Esophagus (tissue), 2 donors: ENCODE measurements at regions not wholly inside any gene's neighbourhood (a gene's known extent, or its start where the extent isn't known, plus 50 kb on each side); places are given as distances from the start of the nearest gene placed in this dataset.
"Not testable (repeated sequence)": the region's sequence is repeated elsewhere in the genome, so short reads cannot be mapped to it uniquely, and the experiment has no call there.

Source experiments
- H3K27ac ChIP-seq, 2 donors: one replicate each; pipeline ENCODE4 v1.5.1; 2013; ENCODE audit warnings: low read depth in 2 of 2, mild to moderate bottlenecking in 2 of 2, inconsistent platforms in 1 of 2, low read length in 1 of 2, moderate library complexity in 1 of 2
- H3K27me3 ChIP-seq, 2 donors: one replicate each; pipeline ENCODE4 v1.6.1; 2013; ENCODE audit warnings: low read length in 2 of 2, control low read depth in 1 of 2, mild to moderate bottlenecking in 1 of 2; ENCODE audit not compliant: insufficient read depth in 2 of 2, control insufficient read depth in 1 of 2
- H3K36me3 ChIP-seq, 2 donors: one replicate each; pipeline ENCODE4 v1.6.1; 2013; ENCODE audit warnings: low read length in 1 of 2; ENCODE audit not compliant: control insufficient read depth in 2 of 2, insufficient read depth in 2 of 2
- H3K4me1 ChIP-seq, 2 donors: one replicate each; pipeline ENCODE4 v1.6.1; 2013; ENCODE audit warnings: low read length in 1 of 2; ENCODE audit not compliant: control insufficient read depth in 2 of 2, insufficient read depth in 2 of 2
- H3K4me3 ChIP-seq, 2 donors: one replicate each; pipeline ENCODE4 v1.5.1; 2013; ENCODE audit warnings: low read length in 2 of 2, mild to moderate bottlenecking in 2 of 2, low read depth in 1 of 2, moderate library complexity in 1 of 2
- H3K9me3 ChIP-seq, 2 donors: one replicate each; pipeline ENCODE4 v1.6.1; 2013; ENCODE audit warnings: mild to moderate bottlenecking in 2 of 2, low read depth in 1 of 2, low read length in 1 of 2, moderate library complexity in 1 of 2; ENCODE audit not compliant: control insufficient read depth in 2 of 2, insufficient read depth in 1 of 2
- WGBS, 2 donors: extraction: QIAGEN DNeasy Blood & Tissue Kit; methylation state at CpG; one replicate each; pipeline ENCODE4 v1.1.7; 2013; 5-methylcytosine and 5-hydroxymethylcytosine counted together
- donor health status: healthy with polysubstance abuse.
- donor health status: Bipolar disorder and iron deficiency.

DNA sequence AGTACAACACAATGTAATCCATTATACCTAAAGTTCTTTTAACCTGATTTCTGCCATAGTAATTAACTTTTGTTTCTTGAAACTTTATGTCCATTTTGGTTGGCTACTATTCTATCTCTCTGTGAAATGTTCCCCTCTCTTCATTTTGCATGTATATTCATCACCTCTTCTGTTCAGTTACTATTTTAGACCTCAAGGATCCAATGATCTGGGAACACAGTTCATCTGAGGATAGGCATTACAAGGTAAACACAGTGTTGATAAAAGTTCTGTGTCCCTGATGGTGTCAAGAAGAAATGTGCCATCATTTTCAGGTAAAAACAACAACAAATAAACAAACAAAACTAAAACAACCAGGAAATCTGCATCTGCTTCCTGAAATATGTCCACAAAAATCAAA is 102.2 kb upstream of the IFNG-AS1 start:
- Histone ChIP-seq H3K4me1 (no peaks in the 10 kb centered on the region), H3K9me3 (no peaks in the 10 kb centered on the region), H3K27me3 (no peaks in the 10 kb centered on the region), H3K4me3 (no peak overlapping the region), H3K36me3 (no peaks in the 10 kb centered on the region), H3K27ac (no peak overlapping the region)

DNA sequence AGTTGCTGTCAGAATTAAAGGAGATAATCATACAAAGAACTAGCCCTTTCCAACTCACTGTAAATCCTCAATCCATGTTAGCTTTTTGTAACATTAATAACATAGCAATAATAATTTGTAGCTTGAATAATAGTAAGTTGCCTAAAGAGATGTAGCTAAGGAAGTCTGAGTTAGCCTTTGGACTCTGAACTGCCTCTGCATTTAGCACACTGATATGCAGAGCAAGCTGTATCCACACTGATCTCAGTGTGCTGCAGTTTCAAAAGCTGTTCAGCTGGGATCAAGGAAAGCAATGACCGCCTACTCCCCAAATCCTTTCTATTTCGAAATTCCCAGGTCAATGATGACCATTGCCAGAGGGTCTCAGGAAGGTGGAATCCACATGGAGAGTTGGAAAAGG is 99.3 kb upstream of the IFNG-AS1 start:
- 74 to 80% methylated on average over 2 of the region's 2 CpGs for WGBS, 2 donors
- Histone ChIP-seq H3K27me3 (no peaks in the 10 kb centered on the region), H3K36me3 (no peaks in the 10 kb centered on the region), H3K9me3 (no peaks in the 10 kb centered on the region), H3K4me3 (no peak overlapping the region), H3K27ac (no peak overlapping the region), H3K4me1 (no peaks in the 10 kb centered on the region)

- 69 to 75% methylated on average over 4 of the region's 4 CpGs for WGBS, 2 donors
- no peaks in the 10 kb centered on the region for H3K4me1 ChIP-seq
- no peaks in the 10 kb centered on the region for H3K36me3 ChIP-seq
- H3K27me3 ChIP-seq = no peaks in the 10 kb centered on the region
- H3K27ac ChIP-seq = no peak overlapping the region
- H3K9me3 ChIP-seq = no peaks in the 10 kb centered on the region
- H3K4me3 ChIP-seq = no peak overlapping the region
Observed at GRCh38 chr12:67890726-67891258, 98.5 kb upstream of the IFNG-AS1 start.

- no peak overlapping the region for H3K4me3 ChIP-seq
- no peaks in the 10 kb centered on the region for H3K4me1 ChIP-seq
- H3K9me3 ChIP-seq = no peaks in the 10 kb centered on the region
- WGBS, 2 donors = 64 to 65% methylated on average over 3 of the region's 3 CpGs
- no peaks in the 10 kb centered on the region for H3K36me3 ChIP-seq
- H3K27me3 ChIP-seq = no peaks in the 10 kb centered on the region
- no peak overlapping the region for H3K27ac ChIP-seq
Observed at GRCh38 chr12:67891596-67891995, 97.7 kb upstream of the IFNG-AS1 start.

DNA sequence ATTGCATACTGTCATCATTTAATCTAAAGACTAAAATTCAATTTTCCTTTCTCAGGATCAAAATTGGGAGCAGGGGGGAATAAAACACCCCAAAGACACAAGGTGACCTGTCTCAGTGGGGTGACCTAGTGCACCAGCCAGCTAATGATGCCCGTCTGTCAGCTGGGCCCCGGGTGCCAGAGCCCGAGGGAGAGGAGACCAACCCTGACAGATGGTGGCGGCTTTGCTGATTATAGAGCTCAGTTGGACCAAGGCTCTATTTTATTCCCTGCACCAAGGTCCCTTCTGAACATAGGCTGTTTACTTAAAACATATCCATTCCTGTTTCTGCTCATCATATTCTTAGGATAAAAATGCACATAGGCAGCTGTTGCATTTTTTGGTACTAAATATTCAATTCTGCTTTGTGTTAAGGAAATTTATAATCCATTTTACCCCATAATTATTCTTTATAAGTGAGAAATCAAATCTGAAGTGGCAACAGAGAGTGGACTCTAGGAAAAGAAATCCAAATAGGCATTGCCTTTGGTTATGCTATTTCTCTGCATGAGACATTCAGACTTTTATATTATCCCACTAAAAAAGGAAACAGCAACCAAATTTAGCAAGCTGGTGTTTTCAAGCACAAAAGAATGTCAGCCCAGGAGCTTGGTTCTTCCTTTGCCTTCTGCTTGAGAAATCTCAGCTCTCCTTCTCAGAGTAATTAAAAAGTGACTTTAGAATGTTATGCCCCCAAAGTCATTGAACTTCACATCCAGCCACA is 96.8 kb upstream of the IFNG-AS1 start:
- Histone ChIP-seq H3K27me3 (no peaks in the 10 kb centered on the region), H3K27ac (no peak overlapping the region), H3K4me1 (no peaks in the 10 kb centered on the region), H3K9me3 (no peaks in the 10 kb centered on the region), H3K4me3 (no peak overlapping the region), H3K36me3 (no peaks in the 10 kb centered on the region)
- 69 to 74% methylated on average over 4 of the region's 4 CpGs for WGBS, 2 donors

GRCh38 chr12:67893022-67893580 is 96.1 kb upstream of the IFNG-AS1 start:
- Histone ChIP-seq H3K4me1 (no peaks in the 10 kb centered on the region), H3K36me3 (no peaks in the 10 kb centered on the region), H3K4me3 (no peak overlapping the region), H3K9me3 (no peaks in the 10 kb centered on the region), H3K27me3 (no peaks in the 10 kb centered on the region), H3K27ac (no peak overlapping the region)
- WGBS, 2 donors = 65 to 66% methylated on average over 7 of the region's 7 CpGs

- WGBS, 2 donors = 78 to 89% methylated on average over 12 to 13 of the region's 13 CpGs
Observed at GRCh38 chr12:67900418-67900817, 88.8 kb upstream of the IFNG-AS1 start.

DNA sequence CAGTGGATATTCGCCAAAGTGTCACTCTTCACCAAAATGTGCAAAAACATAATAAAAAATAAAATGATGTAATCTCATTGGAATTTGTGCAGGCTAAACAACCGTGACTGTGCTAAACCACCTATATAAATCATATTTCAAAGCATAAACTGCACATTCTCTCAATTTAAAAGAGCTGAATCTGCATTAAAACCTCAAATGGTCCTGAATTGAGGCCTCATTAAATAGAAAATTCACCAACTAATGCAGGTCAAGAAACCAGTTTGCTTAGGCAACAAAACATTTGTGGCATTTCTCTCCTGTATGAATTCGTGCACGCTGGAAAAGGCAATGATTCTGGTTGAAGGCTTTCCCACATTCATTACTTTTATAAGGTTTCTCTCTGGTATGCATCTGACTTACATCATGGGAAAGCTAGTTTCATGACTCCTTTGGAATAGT is 80.1 kb upstream of the IFNG-AS1 start:
- Histone ChIP-seq H3K36me3 (no peaks in the 10 kb centered on the region), H3K9me3 (no peaks in the 10 kb centered on the region), H3K4me3 (no peak overlapping the region), H3K4me1 (no peaks in the 10 kb centered on the region), H3K27me3 (no peaks in the 10 kb centered on the region), H3K27ac (no peak overlapping the region)
- 69 to 73% methylated on average over 4 of the region's 4 CpGs for WGBS, 2 donors

More at GRCh38 chr12:67900418-67900817, 88.8 kb upstream of the IFNG-AS1 start:
- not testable (repeated sequence) for H3K27ac ChIP-seq, H3K36me3 ChIP-seq, H3K27me3 ChIP-seq, H3K4me3 ChIP-seq, H3K4me1 ChIP-seq, H3K9me3 ChIP-seq

GRCh38 chr12:67909681-67910080 is 79.6 kb upstream of the IFNG-AS1 start:
- no peak overlapping the region for H3K27ac ChIP-seq
- H3K4me3 ChIP-seq = no peak overlapping the region
- 81 to 89% methylated on average over 2 of the region's 2 CpGs for WGBS, 2 donors
- H3K27me3 ChIP-seq = no peaks in the 10 kb centered on the region
- H3K9me3 ChIP-seq = no peaks in the 10 kb centered on the region
- no peaks in the 10 kb centered on the region for H3K4me1 ChIP-seq
- H3K36me3 ChIP-seq = no peaks in the 10 kb centered on the region
